Duodenal mucosa (tissue), 2 donors: ENCODE measurements at regions not wholly inside any gene's neighbourhood (a gene's known extent, or its start where the extent isn't known, plus 50 kb on each side); places are given as distances from the start of the nearest gene placed in this dataset.

ENCODE experiments used
- H3K27ac ChIP-seq: one replicate; pipeline ENCODE4 v1.7.0; 2013; ENCODE audit warnings: low read depth, low read length
- H3K27me3 ChIP-seq, 2 donors: one replicate each; pipeline ENCODE4 v1.7.0; 2013; ENCODE audit warnings: low read length in 2 of 2, control low read depth in 1 of 2; ENCODE audit not compliant: insufficient read depth in 2 of 2, control insufficient read depth in 1 of 2
- H3K36me3 ChIP-seq, 2 donors: one replicate each; pipeline ENCODE4 v1.7.0; 2013; ENCODE audit warnings: low read length in 2 of 2, control low read depth in 1 of 2; ENCODE audit not compliant: insufficient read depth in 2 of 2, control insufficient read depth in 1 of 2
- H3K4me1 ChIP-seq, 2 donors: one replicate each; pipeline ENCODE4 v1.7.0; 2013; ENCODE audit warnings: low read length in 2 of 2, control low read depth in 1 of 2; ENCODE audit not compliant: insufficient read depth in 2 of 2, control insufficient read depth in 1 of 2
- H3K4me3 ChIP-seq, 2 donors: one replicate each; pipeline ENCODE4 v1.7.0; 2013; ENCODE audit warnings: low read length in 2 of 2, low read depth in 1 of 2
- H3K9ac ChIP-seq, 2 donors: one replicate each; pipeline ENCODE4 v1.7.0; 2013; ENCODE audit warnings: low read length in 2 of 2, low read depth in 1 of 2
- H3K9me3 ChIP-seq, 2 donors: one replicate each; pipeline ENCODE4 v1.7.0; 2013; ENCODE audit warnings: low read length in 2 of 2, control low read depth in 1 of 2; ENCODE audit not compliant: control insufficient read depth in 1 of 2

- Histone ChIP-seq H3K9me3 (no peaks in the 10 kb centered on the region), H3K4me1 (no peaks in the 10 kb centered on the region), H3K27me3 (no peaks in the 10 kb centered on the region), H3K4me3 (no peak overlapping the region), H3K36me3 (no peaks in the 10 kb centered on the region), H3K27ac (no peak overlapping the region), H3K9ac (no peak overlapping the region)
Observed at GRCh38 chr13:50692396-50692915, 151.0 kb downstream of the DLEU7 start.

GRCh38 chr13:50693727-50694126 lies 149.8 kb downstream of the DLEU7 start:
- Histone ChIP-seq H3K36me3 (no peaks in the 10 kb centered on the region), H3K27ac (no peak overlapping the region), H3K4me3 (no peak overlapping the region), H3K9ac (no peak overlapping the region), H3K4me1 (no peaks in the 10 kb centered on the region), H3K27me3 (no peaks in the 10 kb centered on the region), H3K9me3 (no peaks in the 10 kb centered on the region)

- no peaks in the 10 kb centered on the region for H3K9me3 ChIP-seq
- H3K4me1 ChIP-seq, result no peaks in the 10 kb centered on the region
- H3K27ac ChIP-seq, result no peak overlapping the region
- no peaks in the 10 kb centered on the region for H3K36me3 ChIP-seq
- no peak overlapping the region for H3K9ac ChIP-seq
- no peaks in the 10 kb centered on the region for H3K27me3 ChIP-seq
- H3K4me3 ChIP-seq, result no peak overlapping the region
Observed at GRCh38 chr13:50697746-50698539, 145.5 kb downstream of the DLEU7 start.

GRCh38 chr13:50699874-50700663 lies 143.4 kb downstream of the DLEU7 start:
- H3K27me3 ChIP-seq, result no peaks in the 10 kb centered on the region
- H3K9ac ChIP-seq, result no peak overlapping the region
- H3K4me3 ChIP-seq, result no peak overlapping the region
- H3K27ac ChIP-seq, result no peak overlapping the region
- no peaks in the 10 kb centered on the region for H3K4me1 ChIP-seq
- H3K36me3 ChIP-seq, result no peaks in the 10 kb centered on the region
- H3K9me3 ChIP-seq, result no peaks in the 10 kb centered on the region

GRCh38 chr13:50700664-50701305 lies 142.7 kb downstream of the DLEU7 start:
- H3K4me3 ChIP-seq, result no peak overlapping the region
- H3K9me3 ChIP-seq, result no peaks in the 10 kb centered on the region
- no peak overlapping the region for H3K9ac ChIP-seq

GRCh38 chr13:50701469-50701868 lies 142.0 kb downstream of the DLEU7 start:
- Histone ChIP-seq H3K9me3 (no peaks in the 10 kb centered on the region), H3K4me1 (no peaks in the 10 kb centered on the region), H3K27ac (no peak overlapping the region), H3K36me3 (no peaks in the 10 kb centered on the region), H3K4me3 (no peak overlapping the region), H3K9ac (no peak overlapping the region), H3K27me3 (no peaks in the 10 kb centered on the region)

More at GRCh38 chr13:50700664-50701305, 142.7 kb downstream of the DLEU7 start:
- Histone ChIP-seq H3K36me3 (no peaks in the 10 kb centered on the region), H3K27me3 (no peaks in the 10 kb centered on the region), H3K27ac (no peak overlapping the region), H3K4me1 (no peaks in the 10 kb centered on the region)

GRCh38 chr13:50706505-50706904 lies 137.0 kb downstream of the DLEU7 start:
- Histone ChIP-seq H3K9ac (no peak overlapping the region), H3K9me3 (no peaks in the 10 kb centered on the region), H3K27ac (no peak overlapping the region), H3K4me1 (no peaks in the 10 kb centered on the region), H3K27me3 (no peaks in the 10 kb centered on the region), H3K4me3 (no peak overlapping the region), H3K36me3 (no peaks in the 10 kb centered on the region)

GRCh38 chr13:50707628-50708027 lies 135.9 kb downstream of the DLEU7 start:
- no peak overlapping the region for H3K9ac ChIP-seq
- H3K27me3 ChIP-seq, result no peaks in the 10 kb centered on the region
- no peaks in the 10 kb centered on the region for H3K4me1 ChIP-seq
- H3K9me3 ChIP-seq, result no peaks in the 10 kb centered on the region
- H3K36me3 ChIP-seq, result no peaks in the 10 kb centered on the region
- H3K27ac ChIP-seq, result no peak overlapping the region
- H3K4me3 ChIP-seq, result no peak overlapping the region

- H3K9ac ChIP-seq, result no peak overlapping the region
- H3K4me3 ChIP-seq, result no peak overlapping the region
- H3K9me3 ChIP-seq, result no peaks in the 10 kb centered on the region
- no peak overlapping the region for H3K27ac ChIP-seq
- no peaks in the 10 kb centered on the region for H3K36me3 ChIP-seq
- H3K4me1 ChIP-seq, result peaks cover 1 to 4% of the 10 kb centered on the region in 2 donors
- no peaks in the 10 kb centered on the region for H3K27me3 ChIP-seq
Observed at GRCh38 chr13:50708461-50708860, 135.0 kb downstream of the DLEU7 start.

- peaks cover 7 to 8% of the 10 kb centered on the region in 2 donors for H3K4me1 ChIP-seq
- H3K9ac ChIP-seq, result no peak overlapping the region
- H3K9me3 ChIP-seq, result no peaks in the 10 kb centered on the region
- no peaks in the 10 kb centered on the region for H3K27me3 ChIP-seq
- no peak overlapping the region for H3K4me3 ChIP-seq
- H3K36me3 ChIP-seq, result no peaks in the 10 kb centered on the region
- H3K27ac ChIP-seq, result no peak overlapping the region
Observed at GRCh38 chr13:50709058-50709457, 134.4 kb downstream of the DLEU7 start.
